Thyroid gland (tissue), 4 donors: ENCODE measurements at regions not wholly inside any gene's neighbourhood (a gene's known extent, or its start where the extent isn't known, plus 50 kb on each side); places are given as distances from the start of the nearest gene placed in this dataset.

Experiments used
- CTCF ChIP-seq, 6 experiments: fragments of 200-600 bp in 3 of 6; fragments of 450-650 bp in 3 of 6; sonication (generic) in 3 of 6; IDR thresholded peaks; one replicate each; pipeline ENCODE4 v1.5.1; 2016 to 2019; ENCODE audit warnings: antibody characterized with exemption in 6 of 6, mild to moderate bottlenecking in 2 of 6, inconsistent platforms in 1 of 6, moderate library complexity in 1 of 6
- POLR2A ChIP-seq, 2 donors: fragments of 450-650 bp; IDR thresholded peaks; one replicate each; pipeline ENCODE4 v1.6.1; 2017; ENCODE audit warnings: antibody characterized with exemption in 2 of 2, mild to moderate bottlenecking in 2 of 2, moderate library complexity in 1 of 2

- TF ChIP-seq POLR2A (IDR thresholded peaks at IDR 0.05) (no peak), CTCF (IDR thresholded peaks at IDR 0.05) (no peak)
These were observed 1775.5 kb upstream of the CELF4 start for GRCh38 chr18:39341129-39341528.
